NCI-H2196 treated with DMSO at 0.1 percent for 48 hours (cell line): ENCODE measurements at regions not wholly inside any gene's neighbourhood (a gene's known extent, or its start where the extent isn't known, plus 50 kb on each side); places are given as distances from the start of the nearest gene placed in this dataset.

Experiments
- DNase-seq: peaks from one replicate; lab custom pipeline; 2025; ENCODE audit not compliant: unreplicated experiment; lab: John Stamatoyannopoulos, UW

DNA sequence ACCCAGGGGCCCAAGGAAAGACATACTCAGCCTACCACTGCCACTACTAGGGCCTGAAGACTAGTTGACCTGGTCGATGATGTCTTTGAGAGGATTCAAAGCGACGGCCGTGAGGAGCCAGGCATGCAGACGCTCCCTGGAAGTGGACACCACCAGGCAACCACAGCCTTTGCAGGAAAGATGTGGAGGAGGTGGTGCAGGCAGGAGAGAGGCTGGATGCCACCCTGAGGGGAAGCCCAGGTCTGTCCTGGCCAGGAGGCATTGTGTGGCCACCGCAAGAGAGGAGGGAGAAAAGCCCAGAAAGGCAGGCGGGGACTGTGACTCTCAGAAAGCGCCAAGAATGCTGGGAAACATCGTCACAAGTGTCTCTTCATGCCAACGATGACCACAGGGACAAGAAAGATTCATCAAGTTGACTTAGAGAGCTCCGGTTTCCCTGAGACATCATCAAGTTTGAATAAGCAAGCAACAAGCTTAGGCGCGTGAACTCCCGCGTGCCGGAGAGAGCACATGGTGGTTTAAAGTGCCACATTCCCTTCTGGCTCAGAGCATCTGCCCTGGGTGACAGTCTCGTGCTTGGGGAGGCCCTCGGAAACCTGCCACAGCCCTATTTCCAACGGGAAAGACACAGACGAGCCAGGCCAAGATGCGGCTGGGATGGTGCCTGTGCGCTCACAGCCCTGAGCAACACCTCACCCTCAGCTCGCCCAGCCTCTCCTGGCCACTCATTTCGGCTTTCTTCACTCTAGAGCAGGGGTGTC is 464.5 kb upstream of the SALL3 start:
- DNase-seq = no peak

DNA sequence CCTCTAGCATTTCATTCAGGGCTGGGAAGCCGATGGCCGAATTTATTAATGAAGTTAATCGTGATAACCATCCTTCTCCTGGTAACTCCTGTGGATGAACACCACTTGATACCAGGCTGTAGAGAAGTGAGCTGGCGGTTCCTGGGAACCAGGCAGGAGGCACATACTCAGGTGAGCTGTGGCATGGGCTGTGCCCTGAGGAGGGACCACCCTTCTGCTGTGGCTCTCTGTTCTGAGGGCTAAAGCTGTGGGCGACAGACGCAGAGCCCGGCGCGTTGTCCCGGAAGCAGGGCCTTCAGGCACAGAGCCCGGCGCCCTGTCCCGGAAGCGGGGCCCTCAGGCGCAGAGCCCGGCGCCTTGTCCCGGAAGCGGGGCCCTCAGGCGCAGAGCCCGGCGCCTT is 462.3 kb upstream of the SALL3 start:
- DNase-seq = no peak

DNA sequence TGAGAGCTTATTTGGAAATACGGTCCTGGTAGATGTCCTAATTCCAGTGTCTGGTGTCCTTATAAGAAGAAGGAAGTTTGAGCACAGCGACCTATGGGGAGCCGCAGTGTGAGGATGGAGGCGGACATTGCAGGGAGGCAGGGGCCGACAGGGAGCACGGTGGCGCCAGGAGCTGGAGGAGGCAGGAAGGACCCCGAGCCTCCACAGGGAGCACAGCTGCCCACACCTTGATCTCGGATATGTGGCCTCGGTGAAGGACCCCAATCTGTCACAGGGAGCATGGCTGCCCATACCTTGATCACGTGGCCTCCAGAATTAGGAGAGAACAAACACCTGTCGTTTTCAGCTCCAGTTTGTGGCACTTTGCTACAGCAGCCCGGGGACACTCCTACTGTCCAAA is 461.6 kb upstream of the SALL3 start:
- no peak for DNase-seq

DNA sequence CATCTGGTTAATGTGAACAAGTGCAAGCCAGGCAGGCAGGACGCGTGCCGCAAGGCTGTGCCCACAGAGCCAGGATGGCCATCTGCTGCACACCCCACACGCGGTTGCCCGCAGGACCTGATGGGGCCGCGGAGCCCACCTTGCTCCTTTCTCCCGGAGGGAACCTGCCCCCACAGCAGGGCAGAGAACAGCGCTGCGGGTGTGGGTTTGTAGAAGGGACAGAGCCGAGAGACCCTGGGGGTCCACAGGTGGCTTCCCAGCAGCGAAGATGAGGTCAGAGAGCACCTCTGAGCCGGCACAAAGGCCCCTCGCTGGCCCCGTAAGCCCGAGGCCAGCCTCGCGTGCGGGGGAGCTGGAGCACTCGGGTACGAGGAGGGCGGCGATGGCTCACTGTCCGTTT is 460.8 kb upstream of the SALL3 start:
- DNase-seq = no peak

DNA sequence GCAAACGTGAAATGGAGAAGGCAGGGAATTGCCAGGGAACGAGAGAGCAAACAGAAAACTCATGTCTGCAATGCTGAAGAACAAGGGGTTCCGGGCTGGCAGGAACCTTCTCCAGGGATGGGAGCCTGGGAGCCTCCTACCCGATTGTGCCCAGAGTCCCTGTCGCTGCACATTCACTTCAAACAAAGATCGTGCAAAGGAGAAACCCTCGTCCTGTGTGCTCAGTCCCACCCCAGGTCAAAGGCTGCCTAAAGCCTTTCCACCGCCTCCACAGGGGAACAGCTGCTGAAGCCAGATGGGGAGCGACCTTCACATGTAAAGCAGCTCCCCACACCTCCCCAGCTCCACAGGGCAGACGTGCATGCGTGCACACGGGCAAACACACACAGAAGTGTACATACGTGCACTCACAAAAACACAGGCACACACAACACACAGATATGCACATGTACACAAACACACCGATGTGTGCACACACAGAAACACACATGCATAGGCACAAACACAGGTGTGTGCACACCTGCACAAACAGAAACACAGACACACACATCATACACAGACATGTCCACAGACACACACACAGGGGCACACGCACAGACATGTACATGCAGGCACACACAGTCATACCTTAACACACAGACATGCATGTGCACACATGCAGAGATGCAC is 460.1 kb upstream of the SALL3 start:
- DNase-seq = no peak

DNA sequence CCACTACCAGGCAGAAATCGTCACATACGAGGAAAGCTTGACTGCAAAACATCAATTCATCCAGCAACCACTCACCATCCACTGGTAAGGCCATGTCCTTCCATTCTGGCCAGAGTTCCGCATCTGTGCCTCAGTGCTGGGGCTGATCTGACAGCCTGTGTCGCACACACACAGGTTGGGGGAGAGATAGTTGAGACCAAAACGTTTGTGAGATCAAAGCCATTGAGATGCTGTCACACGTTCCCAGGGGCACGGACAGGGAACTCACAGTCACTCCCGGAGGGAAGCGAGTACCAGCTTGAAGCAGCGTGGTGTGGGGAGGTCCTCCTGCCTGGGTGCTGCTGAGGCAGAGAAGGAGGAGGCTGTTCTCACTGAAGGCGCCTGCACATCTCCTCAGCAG is 458.5 kb upstream of the SALL3 start:
- DNase-seq = no peak

DNA sequence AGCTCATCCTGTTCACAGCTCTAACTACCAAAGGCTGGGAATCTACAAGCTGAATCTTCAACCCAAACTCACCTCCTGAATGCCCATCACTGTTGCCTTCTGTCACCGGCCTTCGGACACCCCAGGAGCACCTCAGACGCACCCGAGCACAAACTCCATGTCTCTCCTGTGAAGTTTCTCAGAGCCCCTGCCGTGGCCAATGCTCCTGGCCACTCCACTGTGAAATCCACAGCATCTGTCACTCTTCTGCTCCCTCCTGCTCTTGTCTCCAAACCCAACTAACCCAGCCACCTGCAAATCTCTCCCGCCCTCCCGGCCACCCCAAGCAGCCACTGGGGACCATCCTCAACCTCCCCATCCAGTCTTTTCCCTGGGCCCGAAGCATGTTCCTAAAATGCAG is 457.9 kb upstream of the SALL3 start:
- no peak for DNase-seq

DNA sequence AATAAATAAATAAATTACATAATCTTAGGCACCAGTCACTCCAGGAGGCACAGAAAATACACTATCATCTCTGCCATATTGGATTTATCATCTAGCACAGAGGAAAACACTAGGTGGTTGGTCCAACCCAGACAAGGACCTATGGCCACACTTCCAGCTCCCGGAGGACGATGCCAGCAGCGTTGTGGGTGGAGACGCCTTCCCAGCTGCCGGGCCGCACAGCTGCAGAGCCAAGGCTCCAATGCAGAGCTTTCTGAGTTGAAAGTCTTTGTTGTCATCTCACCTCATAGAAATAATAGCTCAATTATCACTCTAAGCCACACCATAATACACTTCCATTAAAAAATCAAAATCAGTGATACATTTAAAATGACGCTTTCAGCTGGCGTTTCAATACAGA is 457.1 kb upstream of the SALL3 start:
- no peak for DNase-seq

DNA sequence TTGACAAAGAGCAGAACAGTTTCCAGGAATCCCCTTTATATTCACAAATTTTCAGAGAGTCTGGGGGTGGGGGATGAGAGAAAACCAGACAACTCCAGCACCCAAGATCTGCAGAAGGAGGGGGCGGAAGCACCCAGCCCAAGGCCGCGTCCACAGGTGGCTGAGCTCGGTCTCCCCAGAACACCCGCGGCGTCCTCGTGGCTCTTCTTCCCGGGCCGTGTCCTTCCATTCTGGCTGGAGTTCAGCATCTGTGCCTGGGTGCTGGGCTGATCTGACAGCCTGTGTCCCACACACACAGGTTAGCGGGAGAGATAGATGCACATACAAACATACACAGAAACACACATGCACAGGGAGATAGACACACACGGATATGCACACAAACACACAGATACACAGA is 455.8 kb upstream of the SALL3 start:
- DNase-seq = no peak

DNA sequence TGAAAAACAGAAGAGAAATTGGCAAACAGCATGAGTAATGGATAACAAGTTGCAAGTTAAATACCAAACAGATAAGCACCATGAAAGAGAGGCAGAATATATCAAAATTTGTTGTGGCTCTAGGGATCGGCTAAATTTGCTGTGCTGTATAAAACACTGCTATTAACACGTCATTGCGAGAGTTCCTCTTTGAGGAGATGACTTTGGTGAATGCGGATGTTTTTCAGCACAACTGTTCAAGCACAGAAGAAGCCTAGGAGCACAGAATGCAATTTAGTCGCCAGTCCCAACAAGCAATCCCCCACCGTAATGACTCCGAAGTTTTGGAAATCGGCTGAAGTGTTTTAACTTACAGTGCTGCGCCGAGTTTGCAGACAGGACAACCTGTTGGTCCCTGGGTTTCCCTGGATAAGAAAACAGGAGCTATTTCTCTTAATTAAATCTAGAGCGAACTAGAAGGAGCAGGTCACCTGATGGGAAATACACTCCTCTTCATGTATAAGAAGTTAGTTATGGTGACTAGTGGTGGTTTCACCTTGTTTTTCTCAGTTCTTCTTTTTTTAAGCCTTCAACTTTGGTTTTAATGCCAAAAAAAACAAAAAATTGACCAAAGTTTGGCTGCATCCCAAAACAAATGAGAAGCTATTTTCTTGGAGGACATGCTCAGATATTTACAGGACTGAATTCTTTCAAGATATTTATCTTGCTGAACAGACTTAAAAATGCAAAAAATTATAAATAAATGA is 454.1 kb upstream of the SALL3 start:
- DNase-seq = no peak

DNA sequence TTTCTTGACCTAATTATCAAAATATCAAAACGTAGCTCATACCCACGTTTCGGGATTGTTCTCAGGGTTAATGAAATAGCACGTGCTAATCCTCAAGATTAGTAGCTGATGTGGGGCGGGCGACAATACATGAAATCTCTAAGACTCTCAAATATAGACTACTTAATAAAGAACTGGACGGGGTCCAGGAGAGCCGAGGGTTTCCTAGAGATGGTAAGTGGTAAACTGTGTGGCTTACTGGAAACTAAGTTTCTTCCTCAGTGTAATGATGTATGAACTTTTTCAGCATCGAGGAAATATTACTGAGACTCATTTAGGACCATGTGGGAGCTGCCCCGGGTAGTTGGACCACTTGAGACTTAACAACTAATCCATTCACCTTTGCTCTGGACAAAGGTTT is 453.3 kb upstream of the SALL3 start:
- DNase-seq = no peak

DNA sequence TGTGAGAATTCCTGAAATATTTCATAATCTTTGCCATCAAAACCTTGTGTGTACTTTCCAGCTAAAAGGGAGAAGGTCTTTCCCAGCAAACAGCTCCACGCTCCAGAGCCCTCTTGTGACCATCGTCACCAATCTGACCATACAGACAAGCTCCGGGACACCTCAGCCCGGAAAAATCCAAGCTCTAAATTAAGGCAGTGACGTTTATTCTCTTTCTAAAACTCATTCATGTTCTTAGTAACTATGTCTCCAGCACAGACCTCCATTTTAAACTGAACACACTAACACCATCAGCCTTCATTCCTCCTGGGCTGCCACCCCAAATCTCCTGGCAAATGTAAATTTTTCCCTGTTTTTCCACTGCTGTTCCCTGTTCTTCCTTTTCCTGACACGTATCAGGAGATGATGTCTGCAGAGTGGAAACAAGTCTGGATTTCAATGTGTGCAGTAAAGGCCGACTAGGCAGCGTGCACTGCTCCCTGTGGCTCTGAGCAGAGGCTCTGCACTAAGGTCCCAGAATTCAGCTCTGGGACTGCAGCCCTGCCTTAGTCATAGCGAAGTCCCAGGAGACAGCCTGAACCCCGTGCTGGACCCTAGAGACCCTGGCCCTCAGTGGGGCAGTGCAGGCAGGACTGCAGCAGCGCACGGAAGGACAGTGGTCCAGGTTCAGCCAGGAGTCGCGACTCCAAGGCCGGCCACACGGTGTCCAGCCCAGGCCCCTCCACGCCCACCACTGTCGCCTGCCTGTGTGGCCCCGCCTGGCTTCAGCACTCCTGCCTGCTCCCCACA is 452.5 kb upstream of the SALL3 start:
- no peak for DNase-seq

DNA sequence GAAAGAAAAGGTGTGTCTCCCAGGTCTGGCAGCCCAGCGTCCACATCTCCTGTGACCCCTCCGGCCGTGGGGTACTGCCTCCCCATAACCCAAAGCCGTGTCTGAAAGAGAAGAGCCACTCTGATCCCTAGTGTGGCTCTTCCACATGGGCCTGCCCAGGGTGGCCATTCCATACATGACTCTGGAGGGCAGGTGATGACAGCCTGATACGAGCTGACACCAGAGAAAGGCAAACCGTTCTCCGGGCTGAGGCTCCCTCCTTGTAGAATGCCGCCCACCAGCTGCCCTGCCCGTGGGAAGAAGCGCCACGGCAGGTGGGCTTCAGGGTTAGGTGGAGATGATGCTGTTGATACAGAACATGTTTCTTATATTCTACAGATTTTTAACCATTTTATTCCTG is 451.6 kb upstream of the SALL3 start:
- DNase-seq = no peak

DNA sequence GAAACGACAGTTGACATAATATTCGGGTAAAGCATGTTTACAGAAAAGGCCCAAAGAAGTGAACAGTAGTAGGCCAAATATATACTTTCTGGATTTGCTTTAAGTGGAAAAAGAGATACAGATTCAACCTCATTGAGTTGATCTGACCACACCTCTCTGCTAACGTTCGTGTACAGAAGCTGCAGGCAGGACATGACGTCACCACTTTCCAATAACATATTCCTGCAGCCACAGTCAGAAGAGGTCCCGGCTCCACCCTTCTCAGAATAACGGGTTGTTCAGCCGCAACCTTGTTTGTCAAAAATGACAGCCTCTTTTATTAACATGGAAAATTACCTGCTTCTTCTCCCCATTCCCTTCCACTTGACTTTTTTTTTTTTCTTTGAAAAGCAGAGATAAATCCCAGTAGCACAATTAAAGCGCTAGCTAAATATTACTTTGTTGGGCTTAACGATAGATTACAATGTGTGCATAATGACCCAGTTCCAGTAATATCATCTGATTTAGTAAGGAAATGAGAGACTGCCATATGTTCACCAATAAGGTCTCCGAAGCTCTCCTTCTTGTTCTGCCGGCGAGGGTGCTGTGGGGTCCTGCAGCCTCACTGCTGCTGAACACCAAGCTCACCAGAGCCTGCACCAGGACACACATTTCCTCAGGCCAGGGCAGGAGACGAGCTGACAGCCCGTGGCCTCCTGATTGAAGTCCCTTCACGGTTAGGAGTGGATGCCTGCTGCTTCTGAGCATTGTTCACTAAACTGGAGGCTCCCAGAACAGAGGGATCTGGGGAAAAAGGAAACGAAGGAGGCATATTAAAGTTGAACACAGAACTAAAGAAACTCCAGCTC is 451.0 kb upstream of the SALL3 start:
- no peak for DNase-seq

DNA sequence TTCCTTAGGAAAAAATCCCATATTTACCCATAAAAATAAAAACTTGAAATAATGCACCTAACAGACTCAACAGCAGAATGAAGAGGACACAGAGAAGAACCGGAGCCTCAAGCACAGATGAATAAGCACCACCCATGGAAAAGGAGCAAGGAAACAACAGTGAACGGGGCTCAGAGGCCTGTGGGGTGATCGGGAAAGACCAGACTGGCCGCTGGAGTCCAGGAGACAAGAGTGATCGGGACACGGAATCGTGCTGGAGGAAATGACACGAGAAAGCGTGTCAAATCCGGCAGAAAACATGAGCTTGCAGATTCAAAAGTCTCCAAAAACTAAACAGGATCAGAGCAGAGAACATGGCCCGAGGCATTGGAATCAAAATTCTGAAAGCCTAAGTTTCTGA is 448.0 kb upstream of the SALL3 start:
- no peak for DNase-seq

DNA sequence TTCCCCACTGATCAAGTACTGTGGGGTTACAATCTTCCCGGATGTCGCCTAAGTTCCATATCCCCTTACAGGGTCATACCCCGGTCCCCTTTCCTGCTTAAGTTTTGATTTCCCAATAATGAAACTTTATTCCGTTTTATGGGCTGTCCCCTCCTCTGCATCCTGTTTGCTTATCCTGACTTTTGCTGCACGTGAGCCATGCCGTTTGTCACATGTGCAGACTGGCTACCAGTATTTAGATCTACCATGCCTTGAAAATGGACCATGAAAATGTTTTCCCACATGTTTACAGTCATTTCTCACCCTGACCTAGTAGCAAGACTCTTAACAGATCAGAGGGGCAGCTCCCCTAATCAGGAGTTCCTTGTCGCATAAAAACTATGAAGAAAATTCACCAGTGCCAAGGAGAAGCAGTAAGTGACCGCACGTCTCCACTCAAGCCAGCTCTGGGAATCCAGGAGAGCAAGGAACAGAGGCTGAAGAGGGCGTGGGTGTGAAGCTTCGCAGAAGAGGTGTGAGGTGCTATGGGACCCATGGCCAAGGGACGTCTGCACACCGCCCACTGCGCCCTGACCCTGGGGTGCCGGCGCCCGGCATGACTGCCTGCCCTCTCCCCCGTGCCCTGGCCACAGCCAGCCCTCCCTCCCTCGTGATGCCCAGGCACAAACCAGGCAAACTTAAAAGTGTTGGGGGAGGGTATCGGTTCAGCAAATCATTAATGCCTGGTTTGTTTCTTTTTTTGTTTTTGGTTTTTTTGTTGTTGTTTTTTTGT is 440.8 kb upstream of the SALL3 start:
- no peak for DNase-seq

DNA sequence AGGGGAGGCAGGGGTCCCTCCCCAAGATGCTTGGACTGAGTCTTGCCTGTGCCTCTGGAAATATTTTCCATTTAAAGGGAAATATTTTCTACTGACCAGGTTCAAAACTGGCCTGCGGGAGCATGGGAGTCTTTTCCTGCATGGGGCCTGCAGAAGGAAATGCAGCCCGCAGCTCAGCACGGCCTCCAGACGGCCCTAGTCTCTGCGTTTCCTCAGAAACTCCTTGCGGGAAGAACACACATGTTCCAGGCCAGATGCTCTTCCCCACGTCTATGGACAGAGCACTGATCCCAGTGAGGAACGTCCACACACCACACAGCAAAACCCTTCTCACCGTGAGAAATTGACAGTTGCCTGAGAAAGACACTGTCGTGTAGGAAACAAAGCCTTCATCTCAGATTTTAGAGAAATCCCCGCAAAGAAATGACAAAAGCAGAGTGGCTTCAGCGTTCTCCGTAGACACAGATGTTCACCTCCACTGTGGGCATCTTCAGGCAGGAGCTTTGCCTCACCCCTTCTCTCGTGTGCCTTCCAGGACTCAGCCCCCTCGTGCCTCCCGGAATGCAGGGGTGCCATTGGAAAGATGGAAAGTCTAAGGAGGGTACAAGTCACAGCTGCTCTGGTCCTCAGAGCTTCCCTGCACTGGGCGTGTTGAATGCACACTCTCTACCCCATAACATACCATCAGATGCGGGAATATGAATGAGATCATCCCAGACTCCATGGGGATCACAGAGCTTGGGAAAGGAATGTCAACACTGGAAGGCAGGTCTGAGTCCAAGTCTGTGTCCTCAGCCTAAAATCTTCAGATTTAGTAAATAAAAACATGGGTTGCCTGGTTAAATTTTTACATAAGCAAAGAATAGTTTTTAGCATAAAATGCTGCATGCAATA is 438.7 kb upstream of the SALL3 start:
- no peak for DNase-seq

DNA sequence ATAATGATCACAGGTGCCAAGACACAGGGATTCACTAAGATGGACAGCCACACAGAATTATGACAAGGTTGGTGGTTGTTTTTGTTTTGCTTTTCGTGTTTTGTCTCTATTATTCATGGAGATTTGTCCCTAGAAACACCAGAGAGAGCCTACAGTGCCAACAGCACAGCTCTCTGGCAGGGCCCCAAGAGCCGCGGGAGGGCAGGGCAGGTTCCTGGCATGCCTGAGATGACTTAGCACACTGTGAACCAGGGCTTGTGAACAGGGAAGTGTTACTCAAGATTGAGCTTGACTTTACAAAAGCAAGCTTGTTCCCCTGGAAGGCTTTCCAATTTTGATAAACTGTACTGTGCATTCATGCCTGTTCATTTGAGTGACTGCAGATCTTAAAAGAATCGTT is 437.4 kb upstream of the SALL3 start:
- DNase-seq = no peak

DNA sequence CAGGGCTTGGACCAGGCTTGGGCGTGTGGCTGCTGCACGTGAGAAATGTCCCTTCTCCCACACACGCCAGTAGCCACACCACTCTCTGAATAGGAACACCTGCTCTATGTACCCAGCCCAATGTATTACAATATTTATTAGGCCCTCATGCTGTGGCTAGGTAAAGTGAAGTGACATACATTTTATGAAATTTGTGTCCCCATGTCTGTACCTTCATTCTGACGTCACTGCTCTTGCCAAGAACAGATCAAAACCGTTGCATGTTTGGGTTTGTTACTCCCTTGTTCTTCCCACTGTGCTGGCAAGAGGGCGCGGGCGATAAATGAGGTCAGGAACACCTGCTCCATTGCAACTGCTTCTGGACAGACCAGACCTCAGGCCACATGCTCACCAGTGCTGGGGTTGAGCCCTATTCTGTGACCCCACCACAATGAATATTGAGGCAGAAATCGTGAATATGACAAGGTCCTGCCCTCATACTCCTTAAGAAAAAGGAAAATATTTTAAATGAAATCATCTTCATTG is 436.4 kb upstream of the SALL3 start:
- DNase-seq = no peak
